NCI-H524 treated with DMSO at 0.1 percent for 48 hours (cell line): ENCODE measurements at regions not wholly inside any gene's neighbourhood (a gene's known extent, or its start where the extent isn't known, plus 50 kb on each side); places are given as distances from the start of the nearest gene placed in this dataset.

Experiments used
- DNase-seq: peaks from one replicate; lab custom pipeline; 2025; lab: John Stamatoyannopoulos, UW

- no peak for DNase-seq
Measured at GRCh38 chr18:22847392-22847791, 85.7 kb upstream of the RBBP8 start.

- DNase-seq, result no peak
Measured at GRCh38 chr18:22847867-22848451, 85.2 kb upstream of the RBBP8 start.

- DNase-seq, result no peak
Measured at GRCh38 chr18:22848615-22849014, 84.5 kb upstream of the RBBP8 start.

GRCh38 chr18:22856870-22857269, 76.3 kb upstream of the RBBP8 start:
- DNase-seq, result no peak

- no peak for DNase-seq
Measured at GRCh38 chr18:22858121-22858520, 75.0 kb upstream of the RBBP8 start.

GRCh38 chr18:22860807-22861206, 72.3 kb upstream of the RBBP8 start:
- DNase-seq, result no peak

GRCh38 chr18:22865354-22866116, 67.6 kb upstream of the RBBP8 start:
- DNase-seq, result no peak

GRCh38 chr18:22868831-22869230, 64.3 kb upstream of the RBBP8 start:
- DNase-seq, result no peak

- no peak for DNase-seq
Measured at GRCh38 chr18:22871809-22872525, 61.2 kb upstream of the RBBP8 start.

- no peak for DNase-seq
Measured at GRCh38 chr18:22872900-22873537, 60.1 kb upstream of the RBBP8 start.

GRCh38 chr18:22879293-22879692, 53.8 kb upstream of the RBBP8 start:
- DNase-seq, result no peak

GRCh38 chr18:22882084-22882483, 51.0 kb upstream of the RBBP8 start:
- no peak for DNase-seq

GRCh38 chr18:22883179-22883578, 49.9 kb upstream of the RBBP8 start:
- DNase-seq, result no peak
